ENCODE measurements at regions not wholly inside any gene's neighbourhood (a gene's known extent, or its start where the extent isn't known, plus 50 kb on each side); places are given as distances from the start of the nearest gene placed in this dataset.
"Not testable (repeated sequence)": the region's sequence is repeated elsewhere in the genome, so short reads cannot be mapped to it uniquely, and the experiment has no call there.

- peak; percentile 17 for FAIRE-seq
These were observed 198.3 kb downstream of the BCAS1 start for GRCh38 chr20:53872081-53872541.

- FAIRE-seq: no peak
These were observed 198.9 kb downstream of the BCAS1 start for GRCh38 chr20:53871541-53871940.

DNA sequence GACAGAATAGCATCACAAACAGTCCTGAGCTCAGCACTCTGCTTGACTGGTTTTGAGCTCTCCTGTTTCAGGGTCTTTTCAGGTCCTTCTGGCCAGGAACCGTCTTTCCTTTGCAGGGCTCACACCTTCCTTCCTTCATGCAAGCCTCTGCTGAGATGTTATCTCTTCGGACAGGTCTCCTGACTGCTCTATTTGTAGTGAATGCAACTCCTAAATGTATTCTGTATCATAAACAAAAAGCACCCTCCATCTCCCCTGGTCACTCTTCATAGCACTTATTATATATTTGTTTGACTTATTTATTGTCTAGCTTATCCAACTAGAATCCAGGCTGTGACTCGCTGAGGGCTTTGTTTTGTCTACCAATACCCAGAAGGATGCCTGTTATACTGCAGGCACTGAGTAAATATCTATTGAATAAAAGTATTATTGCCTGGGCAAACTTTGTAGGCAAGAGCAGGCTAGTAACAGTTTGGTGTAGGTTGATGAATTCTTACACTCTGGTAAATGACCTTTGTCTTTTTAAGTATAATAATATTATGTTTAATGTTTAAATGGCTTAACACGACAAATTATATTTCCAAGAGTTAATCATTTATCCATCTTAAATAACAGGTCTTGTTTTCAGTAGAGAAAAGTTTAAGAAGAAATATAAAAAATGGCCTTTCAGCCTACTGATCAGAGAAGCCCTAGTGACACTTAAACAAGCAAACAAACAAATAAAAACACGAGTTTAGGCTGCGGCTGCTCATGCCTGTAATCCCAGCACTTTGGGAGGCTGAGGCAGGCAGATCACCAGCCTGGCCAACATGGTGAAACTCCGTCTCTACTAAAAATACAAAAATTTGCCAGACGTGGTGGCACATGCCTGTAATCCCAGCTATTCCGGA is 199.7 kb downstream of the BCAS1 start:
- no peak for FAIRE-seq

GRCh38 chr20:53869466-53870258 is 200.7 kb downstream of the BCAS1 start:
- peak; percentile 25 for FAIRE-seq

DNA sequence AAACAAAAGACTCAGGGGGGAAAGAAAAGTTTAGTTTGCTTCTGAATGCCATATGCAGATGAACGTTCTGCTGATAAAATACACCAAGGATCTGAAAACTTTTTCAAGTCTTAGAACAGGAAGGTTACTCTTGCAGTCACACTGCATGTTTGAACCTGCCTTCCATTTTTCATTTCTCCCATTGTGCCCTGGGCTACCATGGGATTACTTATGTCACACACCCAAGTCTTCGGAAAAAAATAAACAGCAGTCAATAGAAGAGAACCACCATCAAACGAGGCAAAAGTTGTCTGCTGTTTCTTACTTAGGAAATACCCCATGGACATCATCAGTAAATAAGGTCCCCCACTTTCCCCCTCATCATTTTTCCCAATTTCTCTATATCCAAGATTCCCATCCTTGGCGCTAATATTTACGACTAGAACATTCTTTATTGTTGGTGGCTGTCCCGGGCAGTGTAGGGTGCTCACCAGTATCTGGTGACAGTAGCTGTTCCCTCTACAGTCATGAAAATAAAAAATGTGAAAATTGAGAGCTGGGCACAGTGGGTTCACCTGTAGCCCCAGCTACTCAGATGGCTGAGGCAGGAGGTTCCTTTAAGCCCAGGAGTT is 202.5 kb downstream of the BCAS1 start:
- FAIRE-seq: no peak

GRCh38 chr20:53866794-53867740 is 203.3 kb downstream of the BCAS1 start:
- FAIRE-seq: no peak

GRCh38 chr20:53865901-53866793 is 204.2 kb downstream of the BCAS1 start:
- peak; percentile 63 for FAIRE-seq

DNA sequence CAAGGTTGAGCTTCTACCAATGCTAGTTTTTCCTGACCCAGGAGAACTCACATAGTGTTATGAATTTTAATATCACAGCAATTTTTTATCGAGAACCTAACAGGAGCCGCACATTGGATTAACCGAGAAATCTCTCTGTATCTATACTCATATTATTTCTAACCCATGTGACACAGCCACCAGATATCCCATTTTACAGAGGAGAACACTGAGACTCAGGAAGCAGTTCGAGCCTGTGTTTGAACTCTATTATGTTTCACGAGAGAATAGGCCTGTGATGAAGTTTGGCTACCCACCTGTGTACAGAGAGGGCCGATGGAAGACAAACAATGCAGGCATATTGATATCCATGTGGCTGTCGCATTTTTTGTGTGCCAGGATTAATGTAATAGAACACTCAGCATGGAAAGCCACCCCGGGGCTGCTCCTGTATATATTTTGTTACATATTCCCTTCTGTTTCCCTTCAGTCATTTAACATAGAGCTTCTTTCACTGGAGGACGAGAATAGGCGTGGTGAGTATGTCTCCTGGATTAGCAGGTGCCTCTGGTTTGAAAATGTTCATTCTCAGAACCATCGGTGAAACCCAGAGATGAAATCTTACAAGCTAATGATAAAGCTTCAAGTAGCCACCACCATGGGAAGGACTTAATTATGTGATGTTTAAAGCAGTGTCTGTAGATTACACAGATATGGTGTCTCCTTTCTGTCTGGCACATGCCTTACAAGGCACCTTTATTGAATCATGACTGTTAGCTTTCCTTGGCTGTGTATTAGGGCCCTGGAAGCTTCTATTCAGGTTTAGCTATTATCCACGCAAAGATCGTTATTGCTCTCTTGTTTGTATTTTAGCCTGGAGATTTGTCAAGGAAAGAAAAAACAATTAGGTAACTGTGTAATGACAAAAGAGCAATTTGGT is 205.4 kb downstream of the BCAS1 start:
- FAIRE-seq: not testable (repeated sequence)

DNA sequence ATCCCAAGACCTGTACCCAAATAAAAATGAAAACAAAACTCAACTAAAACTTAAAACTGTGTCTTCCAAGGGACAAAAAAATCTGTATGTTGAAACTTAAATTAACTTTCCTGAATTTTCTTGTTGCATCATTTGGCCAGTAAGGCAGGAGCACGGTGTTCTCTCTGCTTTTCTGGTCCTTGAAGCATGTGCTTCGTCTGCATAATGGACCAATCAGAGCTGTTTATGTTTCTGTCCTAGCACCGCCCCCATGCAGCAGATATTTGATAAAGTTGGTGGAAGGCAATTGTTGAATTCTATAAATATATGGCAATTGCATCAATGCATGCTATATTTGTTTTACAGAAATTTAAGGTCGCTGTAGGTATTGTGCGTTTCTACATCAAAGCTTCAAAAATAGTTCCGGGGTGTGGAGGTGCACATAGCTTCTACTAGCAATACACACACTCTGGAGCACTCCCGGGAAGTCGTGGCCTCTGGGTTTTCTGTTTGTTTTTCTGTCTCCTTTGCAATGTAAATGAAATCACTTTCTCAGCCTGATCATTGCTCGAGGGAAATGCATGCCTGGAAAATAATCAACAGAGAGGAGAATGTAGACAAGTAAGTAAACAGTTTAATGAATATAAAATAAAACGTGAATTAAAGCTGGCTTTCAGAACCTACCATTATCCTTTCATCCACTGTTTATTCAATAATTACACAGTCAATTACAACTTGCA is 206.3 kb downstream of the BCAS1 start:
- not testable (repeated sequence) for FAIRE-seq

GRCh38 chr20:53863535-53863922 is 206.9 kb downstream of the BCAS1 start:
- FAIRE-seq: not testable (repeated sequence)

GRCh38 chr20:53863039-53863438 is 207.4 kb downstream of the BCAS1 start:
- not testable (repeated sequence) for FAIRE-seq

- not testable (repeated sequence) for FAIRE-seq
These were observed 207.9 kb downstream of the BCAS1 start for GRCh38 chr20:53862490-53862889.

GRCh38 chr20:53862136-53862397 is 208.3 kb downstream of the BCAS1 start:
- FAIRE-seq: not testable (repeated sequence)

DNA sequence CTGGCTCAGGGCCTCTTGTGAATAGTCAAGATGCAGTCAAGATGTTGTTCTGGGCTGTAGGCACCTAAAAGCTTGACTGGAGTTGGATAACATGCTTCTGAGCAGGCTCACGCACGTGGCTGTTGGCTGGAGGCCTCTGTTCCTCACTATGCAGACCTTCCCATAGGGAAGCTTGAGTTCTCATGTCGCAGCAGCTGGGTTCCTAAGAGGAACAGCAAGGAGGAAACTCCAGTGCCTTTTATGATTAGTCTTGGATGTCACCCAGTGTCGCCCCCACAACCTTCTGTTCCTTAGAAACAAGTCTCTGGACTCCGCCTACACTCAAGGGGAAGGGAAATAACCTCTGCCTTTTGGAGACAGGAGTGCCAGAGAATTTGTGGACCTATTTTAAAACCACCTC is 210.7 kb downstream of the BCAS1 start:
- FAIRE-seq: no peak

GRCh38 chr20:53859009-53859408 is 211.4 kb downstream of the BCAS1 start:
- FAIRE-seq: not testable (repeated sequence)

GRCh38 chr20:53858516-53858915 is 211.9 kb downstream of the BCAS1 start:
- not testable (repeated sequence) for FAIRE-seq

DNA sequence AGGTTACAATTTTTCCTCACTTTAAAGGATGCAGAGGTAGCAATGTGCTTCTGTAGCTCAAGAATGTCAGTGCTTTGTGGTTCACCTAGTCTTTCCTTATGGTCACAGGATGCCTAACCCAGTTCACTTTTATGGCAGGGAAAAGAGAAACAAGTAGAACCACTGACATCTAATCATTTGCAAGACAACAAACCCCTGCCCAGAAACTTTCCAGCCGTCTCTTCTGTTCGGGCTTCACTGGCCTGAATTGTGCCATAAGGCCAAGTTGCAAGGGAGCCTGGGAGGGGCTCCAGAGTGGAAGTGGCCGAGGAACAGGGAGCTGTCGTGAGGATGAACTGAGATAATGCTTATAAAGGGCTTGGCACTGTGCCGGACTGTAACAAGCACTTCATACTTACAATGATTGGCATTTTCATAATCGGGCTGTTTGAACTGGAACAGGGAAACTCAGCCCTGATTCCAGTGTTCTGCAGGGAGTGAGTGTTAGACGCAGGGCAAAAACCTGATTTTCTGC is 212.6 kb downstream of the BCAS1 start:
- no peak for FAIRE-seq

DNA sequence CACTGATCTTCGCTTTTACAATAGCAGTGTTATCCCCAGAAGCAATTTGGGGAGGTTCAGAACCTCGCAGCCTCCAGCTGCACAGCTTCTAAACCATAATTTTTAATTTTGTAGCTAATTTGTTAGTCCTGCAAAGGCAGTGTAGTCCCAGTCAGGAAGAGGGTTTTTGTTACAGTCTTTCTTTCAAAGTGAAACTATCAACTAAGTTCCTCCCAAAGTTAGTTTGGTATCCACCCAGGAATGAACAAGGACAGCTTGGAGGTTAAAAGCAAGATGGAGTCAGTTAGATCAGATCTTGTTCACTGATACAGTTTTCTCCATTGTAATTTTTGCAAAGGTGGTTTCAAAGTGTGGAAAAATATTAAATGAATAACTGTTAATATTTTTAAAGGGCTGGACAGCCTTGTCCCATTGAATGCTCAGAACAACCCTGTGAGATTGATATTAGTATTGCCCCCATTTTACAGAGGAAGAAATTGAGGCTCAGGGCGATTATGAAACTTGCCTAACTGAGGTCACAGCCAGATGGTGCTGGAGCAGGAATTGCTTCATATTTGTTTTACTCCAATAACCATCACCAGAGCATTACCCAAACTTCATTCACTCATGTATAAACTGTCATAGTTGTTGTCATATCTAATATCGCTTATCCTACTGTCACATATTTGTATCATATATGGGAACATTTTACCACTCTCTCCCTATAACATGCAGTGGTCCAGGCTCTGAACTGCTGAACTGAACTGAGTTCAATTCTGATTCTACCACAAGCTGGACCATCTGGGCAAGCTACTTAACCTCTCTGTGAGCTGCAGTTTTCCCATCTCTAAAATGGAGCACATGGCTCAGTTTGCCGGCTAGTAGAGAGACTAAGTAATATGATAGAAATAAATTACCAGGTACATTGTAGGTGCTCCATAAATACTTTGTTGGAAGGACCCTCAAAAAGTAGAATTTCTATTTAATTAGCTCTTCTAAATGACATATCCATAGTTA is 213.8 kb downstream of the BCAS1 start:
- no peak for FAIRE-seq

Measured in TTC549 (cell line).